HEK293T (cell line): ENCODE measurements at regions not wholly inside any gene's neighbourhood (a gene's known extent, or its start where the extent isn't known, plus 50 kb on each side); places are given as distances from the start of the nearest gene placed in this dataset.

Experiments used
- ELF4 ChIP-seq: fragments of 450-650 bp; IDR thresholded peaks from 2 replicates; pipeline ENCODE4 v1.6.1; 2017; ENCODE audit warnings: antibody characterized with exemption
- NFRKB ChIP-seq: fragments of 450-650 bp; IDR thresholded peaks from 2 replicates; pipeline ENCODE4 v1.6.1; 2016; ENCODE audit warnings: mild to moderate bottlenecking, moderate library complexity

- no peak for TF ChIP-seq NFRKB
- TF ChIP-seq ELF4: no peak
Observed at GRCh38 chr6:156418253-156418652, 358.9 kb upstream of the ARID1B start.
